ENCODE measurements at regions not wholly inside any gene's neighbourhood (a gene's known extent, or its start where the extent isn't known, plus 50 kb on each side); places are given as distances from the start of the nearest gene placed in this dataset.
"Not testable (repeated sequence)": the region's sequence is repeated elsewhere in the genome, so short reads cannot be mapped to it uniquely, and the experiment has no call there.

GRCh38 chr7:47074702-47075153 lies 507.2 kb downstream of the TNS3 start:
- intact Hi-C loops (cut with micrococcal nuclease) = no loop called here
- no peak for DNase-seq
- no peaks in the 10 kb centered on the region for H3K4me1 Mint-ChIP-seq (ENCODE audit: low read depth)
- no peaks in the 10 kb centered on the region for H3K36me3 Mint-ChIP-seq (ENCODE audit: low read depth)
- no peak overlapping the region for H3K27ac Mint-ChIP-seq
- no peaks in the 10 kb centered on the region for H3K27me3 Mint-ChIP-seq (ENCODE audit: low read depth)
- no peak overlapping the region for H3K4me3 Mint-ChIP-seq
- CTCF ChIA-PET = no interaction called here
- H3K9me3 Mint-ChIP-seq = no peaks in the 10 kb centered on the region

GRCh38 chr7:47073284-47073683 lies 508.6 kb downstream of the TNS3 start:
- DNase-seq = no peak
- no peaks in the 10 kb centered on the region for H3K27me3 Mint-ChIP-seq (ENCODE audit: low read depth)
- intact Hi-C loops (cut with micrococcal nuclease) = no loop called here
- no peak overlapping the region for H3K27ac Mint-ChIP-seq
- no peaks in the 10 kb centered on the region for H3K9me3 Mint-ChIP-seq
- CTCF ChIA-PET = no interaction called here
- no peak overlapping the region for H3K4me3 Mint-ChIP-seq
- no peaks in the 10 kb centered on the region for H3K36me3 Mint-ChIP-seq (ENCODE audit: low read depth)
- no peaks in the 10 kb centered on the region for H3K4me1 Mint-ChIP-seq (ENCODE audit: low read depth)

DNA sequence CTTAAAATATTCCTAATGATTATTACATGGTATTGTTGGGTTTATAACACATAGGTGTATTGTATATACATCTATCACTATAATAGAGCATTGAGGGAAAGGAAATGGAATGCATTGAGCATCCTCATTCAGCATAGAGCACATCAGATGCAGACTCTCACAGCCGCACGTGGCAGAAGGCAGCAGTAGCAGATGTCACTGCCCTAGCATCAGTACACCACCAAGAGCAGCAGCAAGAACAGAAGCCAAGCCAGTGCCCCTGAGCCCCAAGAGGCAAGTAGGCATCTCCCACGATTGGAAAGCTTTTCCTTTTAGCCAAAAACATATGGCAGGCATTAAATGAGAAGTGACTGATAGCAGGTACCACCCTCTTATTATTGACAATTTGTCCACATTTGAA lies 510.0 kb downstream of the TNS3 start:
- no peaks in the 10 kb centered on the region for H3K4me1 Mint-ChIP-seq (ENCODE audit: low read depth)
- intact Hi-C loops (cut with micrococcal nuclease) = no loop called here
- H3K27me3 Mint-ChIP-seq (ENCODE audit: low read depth) = peaks cover 2% of the 10 kb centered on the region
- DNase-seq = no peak
- no peaks in the 10 kb centered on the region for H3K36me3 Mint-ChIP-seq (ENCODE audit: low read depth)
- no peak overlapping the region for H3K4me3 Mint-ChIP-seq
- H3K27ac Mint-ChIP-seq = no peak overlapping the region
- no peaks in the 10 kb centered on the region for H3K9me3 Mint-ChIP-seq
- CTCF ChIA-PET = no interaction called here

- H3K4me3 Mint-ChIP-seq = no peak overlapping the region
- H3K27me3 Mint-ChIP-seq (ENCODE audit: low read depth) = peaks cover 2% of the 10 kb centered on the region
- no peak overlapping the region for H3K27ac Mint-ChIP-seq
- no peaks in the 10 kb centered on the region for H3K4me1 Mint-ChIP-seq (ENCODE audit: low read depth)
- no peak for DNase-seq
- no peaks in the 10 kb centered on the region for H3K9me3 Mint-ChIP-seq
- intact Hi-C loops (cut with micrococcal nuclease) = no loop called here
- no peaks in the 10 kb centered on the region for H3K36me3 Mint-ChIP-seq (ENCODE audit: low read depth)
- CTCF ChIA-PET = no interaction called here
These were observed 512.4 kb downstream of the TNS3 start for GRCh38 chr7:47069385-47070076.

DNA sequence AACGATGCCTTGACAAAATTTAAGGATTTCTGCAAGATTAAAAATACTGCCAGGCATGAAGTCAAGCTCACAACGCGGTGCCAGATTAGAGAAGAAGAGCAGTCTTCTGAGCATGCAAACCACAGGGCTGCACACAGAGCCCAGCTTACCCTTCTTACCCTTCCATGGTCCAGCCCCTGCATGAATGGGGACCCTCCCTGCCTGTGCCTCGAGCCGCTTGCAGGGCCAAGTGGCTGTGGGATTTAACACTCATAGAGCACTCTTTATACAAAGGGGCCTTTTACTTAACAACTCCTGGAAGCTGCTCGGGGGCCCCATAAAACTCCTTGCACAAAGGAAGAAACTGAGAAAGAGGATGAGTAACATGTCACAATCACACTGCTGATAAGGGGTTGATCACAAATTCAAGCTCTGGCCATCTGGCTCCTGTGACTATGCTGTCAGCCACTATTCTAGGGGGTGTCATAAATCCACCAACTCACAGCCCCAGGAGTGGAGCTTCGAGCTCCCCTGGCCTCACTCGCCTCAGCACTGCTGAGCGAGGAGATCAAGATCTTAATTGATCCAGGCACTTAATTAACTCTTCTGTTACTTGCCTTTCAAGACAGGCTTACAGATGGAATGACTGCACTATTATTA lies 514.8 kb downstream of the TNS3 start:
- Mint-ChIP-seq H3K27ac (no peak overlapping the region), H3K4me3 (no peak overlapping the region), H3K4me1 (ENCODE audit: low read depth) (no peaks in the 10 kb centered on the region), H3K36me3 (ENCODE audit: low read depth) (no peaks in the 10 kb centered on the region), H3K9me3 (no peaks in the 10 kb centered on the region), H3K27me3 (ENCODE audit: low read depth) (peaks cover 2% of the 10 kb centered on the region)
- intact Hi-C loops (cut with micrococcal nuclease) = no loop called here
- CTCF ChIA-PET = no interaction called here
- DNase-seq = no peak

- Mint-ChIP-seq H3K4me3 (no peak overlapping the region), H3K27me3 (ENCODE audit: low read depth) (peaks cover 17% of the 10 kb centered on the region), H3K4me1 (ENCODE audit: low read depth) (no peaks in the 10 kb centered on the region), H3K27ac (no peak overlapping the region), H3K9me3 (peaks cover 2% of the 10 kb centered on the region), H3K36me3 (ENCODE audit: low read depth) (no peaks in the 10 kb centered on the region)
- no peak for DNase-seq
- CTCF ChIA-PET = no interaction called here
- intact Hi-C loops (cut with micrococcal nuclease) = no loop called here
These were observed 525.2 kb downstream of the TNS3 start for GRCh38 chr7:47056731-47057130.

DNA sequence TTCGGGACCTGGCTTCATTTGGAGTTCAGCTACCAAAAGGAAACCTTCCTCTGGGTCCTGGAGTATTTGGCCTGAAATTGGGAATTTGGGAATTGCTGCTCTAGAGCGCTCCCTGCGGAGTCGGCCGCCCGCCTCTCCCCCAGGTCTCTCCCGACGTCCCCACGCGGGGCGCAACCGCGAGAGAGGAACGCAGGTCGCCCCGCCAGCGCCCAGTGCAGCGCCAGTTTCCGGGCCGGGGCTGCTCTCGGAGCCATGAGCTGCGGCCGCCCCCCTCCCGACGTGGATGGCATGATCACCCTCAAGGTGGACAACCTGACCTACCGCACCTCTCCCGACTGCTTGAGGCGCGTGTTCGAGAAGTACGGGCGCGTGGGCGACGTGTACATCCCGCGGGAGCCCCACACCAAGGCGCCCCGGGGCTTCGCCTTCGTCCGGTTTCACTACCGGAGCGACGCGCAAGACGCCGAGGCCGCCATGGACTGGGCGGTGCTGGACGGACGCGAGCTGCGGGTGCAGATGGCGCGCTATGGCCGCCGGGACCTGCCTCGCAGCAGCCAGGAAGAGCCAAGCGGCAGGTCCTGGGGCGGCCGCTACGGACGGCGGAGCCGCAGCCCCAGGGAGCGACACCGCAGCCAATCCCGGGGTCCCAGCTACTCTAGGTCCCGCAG lies 529.2 kb downstream of the TNS3 start:
- H3K27ac Mint-ChIP-seq; H3K4me3 Mint-ChIP-seq; H3K4me1 Mint-ChIP-seq (ENCODE audit: low read depth); DNase-seq; intact Hi-C loops (cut with micrococcal nuclease); H3K36me3 Mint-ChIP-seq (ENCODE audit: low read depth); H3K9me3 Mint-ChIP-seq: not testable (repeated sequence)
- CTCF ChIA-PET = interaction anchor here (0.6 kb wide), 1 partner anchor 886 kb away, joined by 3 read pairs; no protein-coding TSS in a partner anchor
- H3K27me3 Mint-ChIP-seq (ENCODE audit: low read depth) = peaks cover 22% of the 10 kb centered on the region

DNA sequence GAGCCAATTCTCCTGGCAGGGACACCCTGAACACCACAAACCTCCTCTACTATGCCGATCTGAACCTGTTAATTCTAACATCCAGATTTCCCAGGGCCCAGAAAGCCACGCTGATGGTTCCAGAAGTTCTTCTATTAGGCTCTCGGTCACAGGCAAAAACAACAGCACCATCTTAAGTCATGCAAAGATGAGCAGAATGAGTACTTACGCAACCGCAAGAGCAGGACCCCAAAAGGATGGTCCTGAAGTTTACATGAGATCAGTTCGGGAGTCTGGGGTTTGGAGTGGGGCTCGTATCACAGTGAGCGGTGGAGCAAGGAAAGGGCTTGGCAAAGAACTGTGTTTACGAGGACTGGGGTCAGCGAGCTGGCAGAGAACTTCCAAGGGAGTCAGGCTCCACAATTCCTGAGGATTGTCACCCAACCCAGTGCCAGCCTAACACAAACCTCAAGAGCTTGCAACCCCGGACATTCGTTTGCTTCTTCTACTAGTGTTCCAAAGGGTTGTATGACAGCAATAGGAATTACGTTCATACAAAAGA lies 532.6 kb downstream of the TNS3 start:
- H3K9me3 Mint-ChIP-seq = peaks cover 2% of the 10 kb centered on the region
- CTCF ChIA-PET = no interaction called here
- no peaks in the 10 kb centered on the region for H3K36me3 Mint-ChIP-seq (ENCODE audit: low read depth)
- intact Hi-C loops (cut with micrococcal nuclease) = no loop called here
- no peak for DNase-seq
- H3K4me3 Mint-ChIP-seq = no peak overlapping the region
- H3K27ac Mint-ChIP-seq = no peak overlapping the region
- no peaks in the 10 kb centered on the region for H3K4me1 Mint-ChIP-seq (ENCODE audit: low read depth)
- peaks cover 14% of the 10 kb centered on the region for H3K27me3 Mint-ChIP-seq (ENCODE audit: low read depth)

DNA sequence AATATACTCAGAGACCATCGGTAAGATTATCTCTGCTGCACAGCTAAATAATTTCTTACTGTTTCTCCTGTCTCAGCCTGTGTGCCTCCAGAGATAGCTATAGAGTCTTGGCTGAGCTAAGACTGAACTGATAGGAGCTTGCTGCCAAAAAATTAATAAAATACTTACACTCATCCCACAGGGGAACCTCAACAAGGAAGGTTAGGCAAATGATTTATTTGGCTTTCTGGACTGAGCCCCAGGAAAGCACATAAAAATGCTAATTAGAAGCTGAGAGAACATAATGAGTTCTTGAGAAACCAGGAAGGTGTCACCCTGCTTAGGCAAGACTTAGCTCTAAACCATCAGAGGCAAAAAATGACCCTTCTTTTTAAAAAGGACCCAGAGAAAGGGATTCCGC lies 534.5 kb downstream of the TNS3 start:
- no peaks in the 10 kb centered on the region for H3K36me3 Mint-ChIP-seq (ENCODE audit: low read depth)
- no peak overlapping the region for H3K4me3 Mint-ChIP-seq
- intact Hi-C loops (cut with micrococcal nuclease) = no loop called here
- H3K4me1 Mint-ChIP-seq (ENCODE audit: low read depth) = no peaks in the 10 kb centered on the region
- H3K27me3 Mint-ChIP-seq (ENCODE audit: low read depth) = peaks cover 8% of the 10 kb centered on the region
- DNase-seq = no peak
- H3K9me3 Mint-ChIP-seq = no peaks in the 10 kb centered on the region
- CTCF ChIA-PET = no interaction called here
- no peak overlapping the region for H3K27ac Mint-ChIP-seq

DNA sequence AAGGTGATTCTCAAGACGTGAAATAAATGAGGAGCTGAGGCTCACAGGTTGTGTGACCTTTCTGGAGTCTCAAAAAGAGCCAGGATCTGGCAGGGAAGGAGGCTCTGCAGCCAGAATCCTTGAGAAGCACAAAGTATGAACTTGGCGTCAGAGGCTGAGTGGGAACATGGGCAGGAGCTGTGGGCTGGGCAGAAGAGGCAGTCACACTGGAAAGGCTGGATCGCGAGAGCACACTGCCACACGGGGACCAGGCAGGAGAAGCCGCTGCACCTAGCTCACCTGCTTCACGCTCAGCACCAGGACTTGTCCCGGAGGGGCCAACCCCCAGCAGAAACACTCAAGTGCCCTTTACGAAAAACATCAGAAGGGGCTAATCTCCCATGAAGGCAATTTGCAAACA lies 535.0 kb downstream of the TNS3 start:
- CTCF ChIA-PET = no interaction called here
- H3K27me3 Mint-ChIP-seq (ENCODE audit: low read depth) = peaks cover 8% of the 10 kb centered on the region
- intact Hi-C loops (cut with micrococcal nuclease) = no loop called here
- no peaks in the 10 kb centered on the region for H3K4me1 Mint-ChIP-seq (ENCODE audit: low read depth)
- no peaks in the 10 kb centered on the region for H3K36me3 Mint-ChIP-seq (ENCODE audit: low read depth)
- no peak for DNase-seq
- no peak overlapping the region for H3K4me3 Mint-ChIP-seq
- H3K9me3 Mint-ChIP-seq = no peaks in the 10 kb centered on the region
- no peak overlapping the region for H3K27ac Mint-ChIP-seq

GRCh38 chr7:47045207-47046051 lies 536.5 kb downstream of the TNS3 start:
- Mint-ChIP-seq H3K36me3 (ENCODE audit: low read depth) (no peaks in the 10 kb centered on the region), H3K4me3 (no peak overlapping the region), H3K27ac (no peak overlapping the region), H3K27me3 (ENCODE audit: low read depth) (peaks cover 2% of the 10 kb centered on the region), H3K4me1 (ENCODE audit: low read depth) (no peaks in the 10 kb centered on the region), H3K9me3 (no peaks in the 10 kb centered on the region)
- CTCF ChIA-PET = interaction anchor here (0.6 kb wide), 1 partner anchor 11 kb away, joined by 3 read pairs; no protein-coding TSS in a partner anchor
- DNase-seq = no peak
- intact Hi-C loops (cut with micrococcal nuclease) = no loop called here

- H3K4me3 Mint-ChIP-seq = no peak overlapping the region
- H3K9me3 Mint-ChIP-seq = no peaks in the 10 kb centered on the region
- no peaks in the 10 kb centered on the region for H3K36me3 Mint-ChIP-seq (ENCODE audit: low read depth)
- H3K27me3 Mint-ChIP-seq (ENCODE audit: low read depth) = peaks cover 2% of the 10 kb centered on the region
- intact Hi-C loops (cut with micrococcal nuclease) = no loop called here
- no peak for DNase-seq
- CTCF ChIA-PET = no interaction called here
- no peak overlapping the region for H3K27ac Mint-ChIP-seq
- H3K4me1 Mint-ChIP-seq (ENCODE audit: low read depth) = no peaks in the 10 kb centered on the region
These were observed 537.3 kb downstream of the TNS3 start for GRCh38 chr7:47044625-47045024.

All from activated naive CD4-positive, alpha-beta T cell treated with anti-CD3 and anti-CD28 coated beads for 36 hours (primary cell).